Activated B cell treated with CpG ODN at 0.5 μM for 24 hours (primary cell): ENCODE measurements at regions not wholly inside any gene's neighbourhood (a gene's known extent, or its start where the extent isn't known, plus 50 kb on each side); places are given as distances from the start of the nearest gene placed in this dataset.

ENCODE experiments used
- ATAC-seq: fragments of 200-7000 bp; cut with Tn5 transposase; one replicate; pipeline ENCODE4 v1.10.0; 2021; ENCODE audit warnings: low read depth, mild to moderate bottlenecking, moderate library complexity
- CTCF ChIA-PET: fragments of 350-600 bp; sonication (Branson Sonifier 250); formaldehyde crosslinking; loops from one replicate; lab custom pipeline; 2021; ENCODE audit warnings: antibody characterized with exemption; lab: Charles Lee
- POLR2A ChIA-PET: fragments of 350-600 bp; sonication (Branson Sonifier 250); formaldehyde crosslinking; loops from one replicate; lab custom pipeline; 2021; ENCODE audit warnings: antibody characterized with exemption; lab: Charles Lee
- DNase-seq: peaks from one replicate; pipeline ENCODE4 v3.0.0; 2022
- H3K27ac Mint-ChIP-seq: one replicate; pipeline ENCODE4 v1.8.0; 2020; ENCODE audit warnings: mixed read lengths
- H3K27me3 Mint-ChIP-seq: one replicate; pipeline ENCODE4 v1.8.0; 2021; ENCODE audit warnings: mixed read lengths
- H3K36me3 Mint-ChIP-seq: one replicate; pipeline ENCODE4 v1.8.0; 2021; ENCODE audit warnings: low read depth, mixed read lengths
- H3K4me1 Mint-ChIP-seq: one replicate; pipeline ENCODE4 v1.8.0; 2021; ENCODE audit warnings: mixed read lengths
- H3K4me3 Mint-ChIP-seq: one replicate; pipeline ENCODE4 v1.8.0; 2020; ENCODE audit warnings: mild to moderate bottlenecking, mixed read lengths
- H3K9me3 Mint-ChIP-seq: one replicate; pipeline ENCODE4 v1.8.0; 2020; ENCODE audit warnings: mixed read lengths
- intact Hi-C: fragments of 100-400 bp; cut with micrococcal nuclease; formaldehyde crosslinking; loops from one replicate; pipeline ENCODE4 v1.15.1; 2024
- TF ChIP-seq, protein P1 (sequence below): fragments of 200-600 bp; IDR thresholded peaks from one replicate; pipeline ENCODE4 v1.8.0; 2022; ENCODE audit warnings: antibody characterized with exemption, mild to moderate bottlenecking

DNA sequence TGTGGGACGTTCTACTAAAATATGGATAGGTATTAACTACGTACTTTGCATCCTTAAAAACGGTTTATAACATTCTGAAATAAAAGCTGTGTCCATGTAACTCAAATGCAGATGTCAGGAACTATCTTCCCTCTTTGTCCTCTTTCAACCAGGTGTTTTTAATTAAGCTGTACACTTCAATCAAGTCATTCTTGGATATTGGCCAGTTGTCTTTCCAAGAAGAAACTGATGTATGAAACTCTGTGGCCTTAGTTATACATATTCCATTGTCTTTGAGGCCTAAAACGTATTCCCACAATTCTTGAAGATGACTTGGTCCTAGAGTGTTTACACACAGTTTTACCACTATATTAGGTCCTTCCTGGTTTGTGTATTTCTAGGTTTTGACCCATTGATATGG, 249.0 kb upstream of the CNTN5 start:
- no peak for DNase-seq
- TF ChIP-seq, protein P1, sequence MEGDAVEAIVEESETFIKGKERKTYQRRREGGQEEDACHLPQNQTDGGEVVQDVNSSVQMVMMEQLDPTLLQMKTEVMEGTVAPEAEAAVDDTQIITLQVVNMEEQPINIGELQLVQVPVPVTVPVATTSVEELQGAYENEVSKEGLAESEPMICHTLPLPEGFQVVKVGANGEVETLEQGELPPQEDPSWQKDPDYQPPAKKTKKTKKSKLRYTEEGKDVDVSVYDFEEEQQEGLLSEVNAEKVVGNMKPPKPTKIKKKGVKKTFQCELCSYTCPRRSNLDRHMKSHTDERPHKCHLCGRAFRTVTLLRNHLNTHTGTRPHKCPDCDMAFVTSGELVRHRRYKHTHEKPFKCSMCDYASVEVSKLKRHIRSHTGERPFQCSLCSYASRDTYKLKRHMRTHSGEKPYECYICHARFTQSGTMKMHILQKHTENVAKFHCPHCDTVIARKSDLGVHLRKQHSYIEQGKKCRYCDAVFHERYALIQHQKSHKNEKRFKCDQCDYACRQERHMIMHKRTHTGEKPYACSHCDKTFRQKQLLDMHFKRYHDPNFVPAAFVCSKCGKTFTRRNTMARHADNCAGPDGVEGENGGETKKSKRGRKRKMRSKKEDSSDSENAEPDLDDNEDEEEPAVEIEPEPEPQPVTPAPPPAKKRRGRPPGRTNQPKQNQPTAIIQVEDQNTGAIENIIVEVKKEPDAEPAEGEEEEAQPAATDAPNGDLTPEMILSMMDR: no peak
- no peak for ATAC-seq
- Mint-ChIP-seq H3K4me1 (no peaks in the 10 kb centered on the region), H3K27ac (no peak overlapping the region), H3K27me3 (no peaks in the 10 kb centered on the region), H3K4me3 (no peak overlapping the region), H3K36me3 (no peaks in the 10 kb centered on the region), H3K9me3 (peaks cover 13% of the 10 kb centered on the region)
- intact Hi-C loops: no loop called here
- CTCF ChIA-PET: no interaction called here
- POLR2A ChIA-PET: no interaction called here

GRCh38 chr11:98772893-98773292, 247.9 kb upstream of the CNTN5 start:
- H3K9me3 Mint-ChIP-seq: peaks cover 13% of the 10 kb centered on the region
- TF ChIP-seq, protein P1: no peak
- ATAC-seq: no peak
- no peaks in the 10 kb centered on the region for H3K4me1 Mint-ChIP-seq
- no peak overlapping the region for H3K4me3 Mint-ChIP-seq
- ChIA-PET CTCF (no interaction called here), POLR2A (no interaction called here)
- H3K27ac Mint-ChIP-seq: no peak overlapping the region
- intact Hi-C loops: no loop called here
- no peaks in the 10 kb centered on the region for H3K27me3 Mint-ChIP-seq
- no peak for DNase-seq
- no peaks in the 10 kb centered on the region for H3K36me3 Mint-ChIP-seq

- Mint-ChIP-seq H3K27me3 (no peaks in the 10 kb centered on the region), H3K27ac (no peak overlapping the region), H3K36me3 (no peaks in the 10 kb centered on the region), H3K4me3 (no peak overlapping the region), H3K9me3 (peaks cover 6% of the 10 kb centered on the region), H3K4me1 (no peaks in the 10 kb centered on the region)
- POLR2A ChIA-PET: no interaction called here
- TF ChIP-seq, protein P1: no peak
- DNase-seq: no peak
- CTCF ChIA-PET: no interaction called here
- intact Hi-C loops: no loop called here
- ATAC-seq: no peak
Measured at GRCh38 chr11:98793276-98793675, 227.5 kb upstream of the CNTN5 start.

DNA sequence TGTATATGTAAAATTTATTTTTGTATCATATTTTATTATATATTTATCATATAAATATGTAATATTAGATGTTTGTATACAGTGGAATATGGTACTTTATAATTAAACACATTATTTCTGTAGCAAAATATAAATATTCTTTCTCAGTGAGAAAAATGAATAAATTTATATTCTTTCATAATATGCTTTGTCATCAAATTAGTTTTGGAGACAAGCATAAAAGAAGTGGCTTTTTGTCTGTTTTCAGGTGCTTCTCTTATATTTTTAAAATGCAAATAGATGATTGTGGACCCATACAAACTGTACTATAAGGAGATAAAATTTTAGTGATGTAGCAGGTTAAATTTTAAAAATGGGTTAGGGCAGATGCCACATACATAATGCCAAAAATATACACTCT, 222.4 kb upstream of the CNTN5 start:
- ChIA-PET CTCF (no interaction called here), POLR2A (no interaction called here)
- Mint-ChIP-seq H3K27ac (no peak overlapping the region), H3K36me3 (no peaks in the 10 kb centered on the region), H3K9me3 (peaks cover 13% of the 10 kb centered on the region), H3K27me3 (no peaks in the 10 kb centered on the region), H3K4me1 (no peaks in the 10 kb centered on the region), H3K4me3 (no peak overlapping the region)
- no peak for DNase-seq
- ATAC-seq: no peak
- intact Hi-C loops: no loop called here
- TF ChIP-seq, protein P1: no peak

GRCh38 chr11:98800696-98801095, 220.1 kb upstream of the CNTN5 start:
- H3K27me3 Mint-ChIP-seq: no peaks in the 10 kb centered on the region
- H3K36me3 Mint-ChIP-seq: no peaks in the 10 kb centered on the region
- intact Hi-C loops: no loop called here
- ATAC-seq (no peak), DNase-seq (no peak)
- CTCF ChIA-PET: no interaction called here
- H3K9me3 Mint-ChIP-seq: peaks cover 8% of the 10 kb centered on the region
- POLR2A ChIA-PET: no interaction called here
- no peak overlapping the region for H3K4me3 Mint-ChIP-seq
- no peaks in the 10 kb centered on the region for H3K4me1 Mint-ChIP-seq
- no peak overlapping the region for H3K27ac Mint-ChIP-seq
- TF ChIP-seq, protein P1: no peak
